NCI-H128 (cell line): ENCODE measurements at regions not wholly inside any gene's neighbourhood (a gene's known extent, or its start where the extent isn't known, plus 50 kb on each side); places are given as distances from the start of the nearest gene placed in this dataset.
A peak's percentile ranks its signal among the peaks of the same experiment; 100 is the strongest.

Experiments
- DNase-seq: peaks from one replicate; lab custom pipeline; 2025; ENCODE audit not compliant: unreplicated experiment; lab: John Stamatoyannopoulos, UW

GRCh38 chr1:224504297-224505041, 69.9 kb upstream of the WDR26 start:
- no peak for DNase-seq

- no peak for DNase-seq
Measured at GRCh38 chr1:224505454-224506093, 71.0 kb upstream of the WDR26 start.

GRCh38 chr1:224506141-224506814, 71.7 kb upstream of the WDR26 start:
- no peak for DNase-seq

- DNase-seq, result no peak
Measured at GRCh38 chr1:224507771-224508523, 73.3 kb upstream of the WDR26 start.

- DNase-seq, result no peak
Measured at GRCh38 chr1:224509907-224510306, 75.3 kb upstream of the WDR26 start.

- no peak for DNase-seq
Measured at GRCh38 chr1:224510880-224511645, 76.5 kb upstream of the WDR26 start.

GRCh38 chr1:224512600-224513151, 78.1 kb upstream of the WDR26 start:
- no peak for DNase-seq

- DNase-seq, result no peak
Measured at GRCh38 chr1:224513383-224513782, 78.8 kb upstream of the WDR26 start.

- peak; percentile 89 for DNase-seq
Measured at GRCh38 chr1:224513787-224514209, 79.2 kb upstream of the WDR26 start.

- no peak for DNase-seq
Measured at GRCh38 chr1:224517171-224517570, 82.6 kb upstream of the WDR26 start.

GRCh38 chr1:224518528-224518927, 83.9 kb upstream of the WDR26 start:
- no peak for DNase-seq

GRCh38 chr1:224519874-224520273, 85.3 kb upstream of the WDR26 start:
- DNase-seq, result no peak

- DNase-seq, result no peak
Measured at GRCh38 chr1:224520808-224521207, 86.2 kb upstream of the WDR26 start.

- no peak for DNase-seq
Measured at GRCh38 chr1:224521904-224522734, 87.5 kb upstream of the WDR26 start.

- no peak for DNase-seq
Measured at GRCh38 chr1:224523676-224524075, 89.1 kb upstream of the WDR26 start.

- no peak for DNase-seq
Measured at GRCh38 chr1:224524679-224525078, 90.1 kb upstream of the WDR26 start.

- DNase-seq, result no peak
Measured at GRCh38 chr1:224525411-224526040, 90.6 kb upstream of the CNIH3 start.

- no peak for DNase-seq
Measured at GRCh38 chr1:224526771-224527170, 89.3 kb upstream of the CNIH3 start.

GRCh38 chr1:224528900-224529299, 87.2 kb upstream of the CNIH3 start:
- DNase-seq, result no peak
